ENCODE measurements at regions not wholly inside any gene's neighbourhood (a gene's known extent, or its start where the extent isn't known, plus 50 kb on each side); places are given as distances from the start of the nearest gene placed in this dataset.

DNA sequence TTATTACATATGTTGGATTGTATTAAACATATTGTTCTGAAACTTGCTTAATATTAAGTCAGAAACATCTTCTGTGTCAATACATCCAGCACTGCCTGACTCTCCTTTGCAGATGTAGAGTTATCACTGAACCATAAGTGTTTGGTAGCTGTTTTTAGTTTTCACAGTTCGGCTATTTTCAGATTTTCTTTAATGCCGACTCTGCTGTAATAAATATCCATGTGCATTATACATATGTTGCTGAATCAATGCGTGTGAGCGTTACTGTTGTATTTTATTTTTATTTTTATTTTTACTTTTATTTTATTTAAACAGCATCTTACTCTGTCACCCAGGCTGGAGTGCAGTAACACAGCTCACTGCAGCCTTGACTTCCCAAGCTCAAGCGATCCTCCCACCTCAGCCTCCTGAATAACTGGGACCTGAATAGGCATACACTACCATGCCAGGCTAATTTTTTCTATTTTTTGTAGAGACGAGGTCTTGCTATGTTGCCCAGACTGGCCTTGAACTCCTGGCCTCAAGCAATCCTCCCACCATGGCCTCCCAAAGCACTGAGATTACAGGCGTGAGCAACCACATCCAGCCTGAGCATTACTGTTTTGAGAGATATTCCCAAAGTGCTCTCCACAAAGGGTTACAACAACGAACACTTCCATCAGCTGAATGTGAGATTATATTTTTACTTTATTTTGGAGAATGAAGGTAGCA, 50.7 kb upstream of the NOCT start:
- Mint-ChIP-seq H3K4me3 (no peak overlapping the region), H3K27me3 (ENCODE audit: low read depth, poor library complexity) (no peaks in the 10 kb centered on the region)

DNA sequence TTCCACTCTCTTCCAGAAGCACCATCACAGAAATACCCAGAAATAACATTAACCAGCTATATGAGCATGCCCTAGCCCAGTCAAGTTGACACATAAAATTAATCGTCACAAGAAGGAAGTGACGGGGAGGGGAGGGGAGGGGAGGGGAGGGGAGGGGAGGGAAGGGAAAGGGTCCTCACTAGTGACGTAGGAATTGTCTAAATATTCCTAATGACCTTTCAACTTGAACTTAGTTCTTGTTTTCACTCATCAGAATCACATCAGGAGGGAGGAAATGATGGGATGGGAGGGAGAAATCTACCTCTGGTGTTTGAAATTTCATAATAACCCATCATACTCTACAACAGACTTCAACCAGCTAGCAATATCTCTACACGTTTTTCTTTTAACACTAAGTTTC, 52.2 kb upstream of the NOCT start:
- Mint-ChIP-seq H3K36me3 (ENCODE audit: low read depth) (no peaks in the 10 kb centered on the region), H3K27ac (no peak overlapping the region), H3K4me3 (no peak overlapping the region), H3K9me3 (no peaks in the 10 kb centered on the region), H3K27me3 (ENCODE audit: low read depth, poor library complexity) (no peaks in the 10 kb centered on the region), H3K4me1 (peaks cover 11% of the 10 kb centered on the region)
- TF ChIP-seq, protein P1, sequence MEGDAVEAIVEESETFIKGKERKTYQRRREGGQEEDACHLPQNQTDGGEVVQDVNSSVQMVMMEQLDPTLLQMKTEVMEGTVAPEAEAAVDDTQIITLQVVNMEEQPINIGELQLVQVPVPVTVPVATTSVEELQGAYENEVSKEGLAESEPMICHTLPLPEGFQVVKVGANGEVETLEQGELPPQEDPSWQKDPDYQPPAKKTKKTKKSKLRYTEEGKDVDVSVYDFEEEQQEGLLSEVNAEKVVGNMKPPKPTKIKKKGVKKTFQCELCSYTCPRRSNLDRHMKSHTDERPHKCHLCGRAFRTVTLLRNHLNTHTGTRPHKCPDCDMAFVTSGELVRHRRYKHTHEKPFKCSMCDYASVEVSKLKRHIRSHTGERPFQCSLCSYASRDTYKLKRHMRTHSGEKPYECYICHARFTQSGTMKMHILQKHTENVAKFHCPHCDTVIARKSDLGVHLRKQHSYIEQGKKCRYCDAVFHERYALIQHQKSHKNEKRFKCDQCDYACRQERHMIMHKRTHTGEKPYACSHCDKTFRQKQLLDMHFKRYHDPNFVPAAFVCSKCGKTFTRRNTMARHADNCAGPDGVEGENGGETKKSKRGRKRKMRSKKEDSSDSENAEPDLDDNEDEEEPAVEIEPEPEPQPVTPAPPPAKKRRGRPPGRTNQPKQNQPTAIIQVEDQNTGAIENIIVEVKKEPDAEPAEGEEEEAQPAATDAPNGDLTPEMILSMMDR (IDR thresholded peaks at IDR 0.05) = no peak
- DNase-seq = no peak

More for the DNA sequence above, 50.7 kb upstream of the NOCT start:
- no peaks in the 10 kb centered on the region for H3K9me3 Mint-ChIP-seq
- TF ChIP-seq, protein P1 (IDR thresholded peaks at IDR 0.05) = no peak
- DNase-seq = no peak
- H3K4me1 Mint-ChIP-seq = peaks cover 11% of the 10 kb centered on the region
- H3K27ac Mint-ChIP-seq = no peak overlapping the region
- no peaks in the 10 kb centered on the region for H3K36me3 Mint-ChIP-seq (ENCODE audit: low read depth)

DNA sequence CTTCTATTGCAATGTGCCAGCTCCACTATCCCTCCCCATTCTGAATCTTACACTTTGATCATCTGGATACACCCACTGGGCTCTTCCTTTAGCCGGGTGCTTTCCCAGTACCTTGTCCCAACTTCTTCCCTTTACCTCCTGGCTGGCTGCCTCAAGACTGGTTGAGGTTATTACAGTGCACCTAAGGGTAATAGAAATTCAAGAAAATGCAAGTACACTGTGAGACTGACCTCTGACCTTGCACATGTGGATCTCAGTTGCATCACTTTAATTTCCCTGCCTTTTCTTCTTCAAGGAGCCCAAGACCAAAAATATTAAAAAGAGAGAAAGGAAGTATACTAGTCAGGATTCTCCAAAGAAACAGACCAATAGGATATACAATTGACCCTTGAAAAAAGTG, 53.9 kb upstream of the NOCT start:
- TF ChIP-seq, protein P1 (IDR thresholded peaks at IDR 0.05) = no peak
- Mint-ChIP-seq H3K9me3 (no peaks in the 10 kb centered on the region), H3K36me3 (ENCODE audit: low read depth) (no peaks in the 10 kb centered on the region), H3K27me3 (ENCODE audit: low read depth, poor library complexity) (peaks cover 3% of the 10 kb centered on the region), H3K27ac (peak overlapping the region; percentile 24), H3K4me3 (no peak overlapping the region), H3K4me1 (peaks cover 11% of the 10 kb centered on the region)
- DNase-seq = no peak

DNA sequence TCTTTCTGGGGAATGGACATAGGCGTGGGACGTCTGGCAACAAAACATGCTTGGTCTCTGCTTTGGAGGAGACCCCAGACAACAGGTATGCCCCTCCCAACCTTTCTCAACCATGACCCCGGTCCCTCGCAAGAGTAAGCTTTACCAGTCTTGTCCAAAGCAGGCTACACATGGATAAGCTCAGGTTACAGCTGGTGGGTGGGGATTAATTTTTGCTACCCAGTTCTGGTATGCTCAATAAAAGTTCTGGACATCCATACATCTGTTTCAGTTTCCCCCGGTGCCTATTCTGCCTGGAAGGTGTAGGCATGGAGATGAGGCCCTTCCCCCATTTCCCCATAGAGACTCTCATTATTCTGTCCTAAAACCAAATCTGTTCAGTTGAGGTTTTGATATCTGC, 54.5 kb upstream of the NOCT start:
- no peak for DNase-seq
- H3K27ac Mint-ChIP-seq = no peak overlapping the region
- H3K4me1 Mint-ChIP-seq = peaks cover 11% of the 10 kb centered on the region
- peaks cover 3% of the 10 kb centered on the region for H3K27me3 Mint-ChIP-seq (ENCODE audit: low read depth, poor library complexity)
- no peaks in the 10 kb centered on the region for H3K9me3 Mint-ChIP-seq
- no peaks in the 10 kb centered on the region for H3K36me3 Mint-ChIP-seq (ENCODE audit: low read depth)
- TF ChIP-seq, protein P1 (IDR thresholded peaks at IDR 0.05) = no peak
- H3K4me3 Mint-ChIP-seq = no peak overlapping the region

DNA sequence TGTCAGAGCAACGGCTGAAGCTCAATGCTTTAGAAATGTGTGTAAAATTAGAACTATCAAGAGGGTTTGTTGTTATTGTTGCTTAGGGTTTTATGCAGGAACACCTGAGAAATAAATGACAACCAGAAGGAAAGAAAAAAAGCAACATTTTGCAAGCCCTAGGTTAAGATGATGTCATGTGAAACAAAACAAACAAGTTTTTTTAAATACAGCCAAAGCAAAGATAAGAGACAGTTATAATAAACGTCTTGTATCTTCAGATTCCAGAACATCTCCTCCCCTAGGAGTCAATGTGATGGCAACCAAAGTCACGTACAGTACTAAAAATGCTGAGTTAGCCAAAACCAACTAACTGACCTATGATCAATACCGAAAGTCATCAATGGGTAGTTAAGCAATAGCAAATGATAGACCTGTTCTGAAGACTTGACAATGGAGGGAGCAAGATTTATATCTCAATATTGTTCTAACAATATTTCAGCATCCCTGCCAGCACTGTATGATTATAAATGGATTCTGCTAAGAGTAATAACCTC, 55.3 kb upstream of the NOCT start:
- Mint-ChIP-seq H3K4me1 (peaks cover 11% of the 10 kb centered on the region), H3K4me3 (no peak overlapping the region), H3K36me3 (ENCODE audit: low read depth) (no peaks in the 10 kb centered on the region), H3K9me3 (no peaks in the 10 kb centered on the region), H3K27me3 (ENCODE audit: low read depth, poor library complexity) (peaks cover 3% of the 10 kb centered on the region), H3K27ac (no peak overlapping the region)
- TF ChIP-seq, protein P1 (IDR thresholded peaks at IDR 0.05) = no peak
- DNase-seq = no peak

All from nephron progenitor cell (in vitro differentiated cells).